Cardiac fibroblast (primary cell): ENCODE measurements at regions not wholly inside any gene's neighbourhood (a gene's known extent, or its start where the extent isn't known, plus 50 kb on each side); places are given as distances from the start of the nearest gene placed in this dataset.

Source experiments
- DNase-seq, 2 donors: peaks; one replicate each; pipeline versions ENCODE4 v3.0.0 to v3.0.0-alpha.2; 2010; ENCODE audit warnings: low read depth in 2 of 2
- H3K4me3 ChIP-seq, 2 donors: replicated peaks in 1 of 2; 1 replicate in 1 of 2; 2 replicates in 1 of 2; pipeline ENCODE4 v1.5.1; 2011; ENCODE audit warnings: low read depth in 2 of 2, low read length in 2 of 2, mild to moderate bottlenecking in 2 of 2, moderate library complexity in 1 of 2
- CTCF ChIP-seq: IDR thresholded peaks from one replicate; pipeline ENCODE4 v1.5.1; 2011; ENCODE audit warnings: low read depth, mild to moderate bottlenecking, low read length, inconsistent platforms

DNA sequence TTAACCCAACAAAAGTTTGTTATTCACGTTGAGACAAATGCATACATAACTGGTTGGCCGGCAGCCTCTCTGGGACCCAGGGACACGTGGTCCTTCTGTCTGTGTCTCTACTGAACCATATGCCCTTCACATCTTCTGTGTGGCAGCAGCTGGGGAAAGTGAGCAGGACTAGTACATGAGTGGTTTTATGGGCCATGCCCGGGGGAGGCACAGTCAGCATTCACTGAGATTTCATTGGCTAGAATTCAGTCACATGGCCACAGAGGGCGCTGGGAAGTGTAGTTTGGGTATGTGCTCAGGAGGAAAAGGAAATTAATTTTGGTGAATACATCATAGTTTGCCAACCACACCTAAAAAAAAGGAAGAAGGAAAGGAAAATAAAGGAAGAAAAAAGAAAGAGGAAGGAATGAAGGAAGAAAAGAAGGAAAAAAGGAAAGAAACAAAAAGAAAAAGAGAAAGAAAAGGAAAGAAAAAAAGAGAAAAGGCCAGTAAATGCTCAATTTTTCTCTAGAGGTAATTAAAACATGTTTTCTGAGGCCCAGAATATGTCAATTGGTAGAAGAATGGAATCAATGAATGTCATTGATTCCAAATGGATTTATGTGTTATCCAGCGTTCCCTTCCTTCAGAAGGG is 55.9 kb upstream of the KIRREL3 start:
- H3K4me3 ChIP-seq, result no peak overlapping the region
- DNase-seq, result no peak
- TF ChIP-seq CTCF, result no peak

DNA sequence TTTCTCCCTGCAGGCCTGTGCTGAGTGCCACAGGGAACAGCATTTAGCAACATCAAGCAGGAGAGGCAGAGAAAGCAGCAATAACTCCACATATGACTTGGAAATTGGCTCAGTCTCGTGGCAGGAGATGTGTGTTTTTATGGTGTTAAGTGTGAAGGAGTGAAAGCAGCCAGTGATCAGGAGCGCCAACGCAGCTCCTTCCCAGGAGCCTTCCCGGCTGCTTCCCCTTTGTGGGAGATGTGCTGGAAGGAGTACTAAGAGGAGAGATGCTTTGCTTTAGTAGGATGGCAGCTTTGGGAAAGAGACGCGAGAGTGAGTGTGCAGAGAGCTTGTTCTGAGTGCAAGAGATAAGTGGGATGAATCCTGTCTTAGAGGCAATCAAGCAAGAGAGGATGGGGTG is 54.7 kb upstream of the KIRREL3 start:
- no peak overlapping the region for H3K4me3 ChIP-seq
- no peak for DNase-seq
- no peak for TF ChIP-seq CTCF

DNA sequence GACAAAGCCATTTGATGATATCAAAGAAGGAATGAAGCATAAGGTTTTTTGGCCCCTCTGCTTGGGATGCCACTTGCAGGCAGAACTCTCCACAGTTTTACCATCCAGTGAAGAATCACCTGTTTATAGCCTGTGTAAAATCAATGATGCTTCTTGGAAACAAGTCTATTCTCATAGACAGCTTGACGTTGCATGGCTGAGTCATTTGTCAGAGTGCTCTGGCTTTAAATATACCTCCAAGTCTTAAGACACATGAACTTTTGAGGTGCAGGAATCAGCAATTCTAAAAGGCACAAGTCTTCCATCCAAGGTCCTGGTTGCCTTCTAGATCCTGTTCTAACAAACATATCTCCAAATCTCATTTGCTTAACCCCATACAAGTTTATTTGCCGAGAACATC is 53.6 kb upstream of the KIRREL3 start:
- DNase-seq, result no peak
- TF ChIP-seq CTCF, result no peak
- no peak overlapping the region for H3K4me3 ChIP-seq

- no peak for TF ChIP-seq CTCF
- DNase-seq, result no peak
- H3K4me3 ChIP-seq, result no peak overlapping the region
Observed at GRCh38 chr11:127052404-127052803, 51.8 kb upstream of the KIRREL3 start.
